ENCODE measurements at regions not wholly inside any gene's neighbourhood (a gene's known extent, or its start where the extent isn't known, plus 50 kb on each side); places are given as distances from the start of the nearest gene placed in this dataset.

- peak; percentile 41 to 55 for DNase-seq
Observed at GRCh38 chr6:113411011-113411410, 446.1 kb upstream of the MARCKS start.

GRCh38 chr6:113412589-113413357 lies 444.4 kb upstream of the MARCKS start:
- no peak for TF ChIP-seq GATA1 (IDR thresholded peaks at IDR 0.05; ENCODE audit: low read depth, low read length)
- TF ChIP-seq POLR2A (IDR thresholded peaks at IDR 0.05; ENCODE audit: low read length): no peak
- DNase-seq: peak; percentile 18 to 45

More at GRCh38 chr6:113411011-113411410, 446.1 kb upstream of the MARCKS start:
- TF ChIP-seq GATA1 (IDR thresholded peaks at IDR 0.05; ENCODE audit: low read depth, low read length): no peak
- no peak for TF ChIP-seq POLR2A (IDR thresholded peaks at IDR 0.05; ENCODE audit: low read length)

- peak in 1 of 2 experiments; percentile 16 for DNase-seq
- TF ChIP-seq POLR2A (IDR thresholded peaks at IDR 0.05; ENCODE audit: low read length) (no peak), GATA1 (IDR thresholded peaks at IDR 0.05; ENCODE audit: low read depth, low read length) (no peak)
Observed at GRCh38 chr6:113414511-113414910, 442.6 kb upstream of the MARCKS start.

- TF ChIP-seq POLR2A (IDR thresholded peaks at IDR 0.05; ENCODE audit: low read length) (no peak), GATA1 (IDR thresholded peaks at IDR 0.05; ENCODE audit: low read depth, low read length) (no peak)
- no peak for DNase-seq
Observed at GRCh38 chr6:113416170-113416569, 441.0 kb upstream of the MARCKS start.

GRCh38 chr6:113420290-113420689 lies 436.9 kb upstream of the MARCKS start:
- no peak for TF ChIP-seq POLR2A (IDR thresholded peaks at IDR 0.05; ENCODE audit: low read length)
- TF ChIP-seq GATA1 (IDR thresholded peaks at IDR 0.05; ENCODE audit: low read depth, low read length): no peak
- no peak for DNase-seq

- no peak for TF ChIP-seq POLR2A (IDR thresholded peaks at IDR 0.05; ENCODE audit: low read length)
- no peak for TF ChIP-seq GATA1 (IDR thresholded peaks at IDR 0.05; ENCODE audit: low read depth, low read length)
- DNase-seq: no peak
Observed at GRCh38 chr6:113421997-113422396, 435.1 kb upstream of the MARCKS start.

- no peak for TF ChIP-seq GATA1 (IDR thresholded peaks at IDR 0.05; ENCODE audit: low read depth, low read length)
- no peak for TF ChIP-seq POLR2A (IDR thresholded peaks at IDR 0.05; ENCODE audit: low read length)
- DNase-seq: no peak
Observed at GRCh38 chr6:113423956-113424355, 433.2 kb upstream of the MARCKS start.

- DNase-seq: peak; percentile 71 to 87
- TF ChIP-seq GATA1 (IDR thresholded peaks at IDR 0.05; ENCODE audit: low read depth, low read length): no peak
- TF ChIP-seq POLR2A (IDR thresholded peaks at IDR 0.05; ENCODE audit: low read length): no peak
Observed at GRCh38 chr6:113425977-113426660, 431.0 kb upstream of the MARCKS start.

- DNase-seq: no peak
- TF ChIP-seq GATA1 (IDR thresholded peaks at IDR 0.05; ENCODE audit: low read depth, low read length): no peak
- TF ChIP-seq POLR2A (IDR thresholded peaks at IDR 0.05; ENCODE audit: low read length): no peak
Observed at GRCh38 chr6:113427617-113428016, 429.5 kb upstream of the MARCKS start.

GRCh38 chr6:113428702-113429101 lies 428.4 kb upstream of the MARCKS start:
- TF ChIP-seq GATA1 (IDR thresholded peaks at IDR 0.05; ENCODE audit: low read depth, low read length) (no peak), POLR2A (IDR thresholded peaks at IDR 0.05; ENCODE audit: low read length) (no peak)
- peak; percentile 34 to 40 for DNase-seq

GRCh38 chr6:113432521-113433334 lies 424.4 kb upstream of the MARCKS start:
- DNase-seq: no peak
- no peak for TF ChIP-seq GATA1 (IDR thresholded peaks at IDR 0.05; ENCODE audit: low read depth, low read length)
- no peak for TF ChIP-seq POLR2A (IDR thresholded peaks at IDR 0.05; ENCODE audit: low read length)

- no peak for TF ChIP-seq POLR2A (IDR thresholded peaks at IDR 0.05; ENCODE audit: low read length)
- no peak for TF ChIP-seq GATA1 (IDR thresholded peaks at IDR 0.05; ENCODE audit: low read depth, low read length)
- no peak for DNase-seq
Observed at GRCh38 chr6:113433335-113433991, 423.7 kb upstream of the MARCKS start.

- DNase-seq: no peak
- TF ChIP-seq GATA1 (IDR thresholded peaks at IDR 0.05; ENCODE audit: low read depth, low read length) (no peak), POLR2A (IDR thresholded peaks at IDR 0.05; ENCODE audit: low read length) (no peak)
Observed at GRCh38 chr6:113434641-113435040, 422.5 kb upstream of the MARCKS start.
